ENCODE measurements at regions not wholly inside any gene's neighbourhood (a gene's known extent, or its start where the extent isn't known, plus 50 kb on each side); places are given as distances from the start of the nearest gene placed in this dataset.
A peak's percentile ranks its signal among the peaks of the same experiment; 100 is the strongest.

GRCh38 chr4:100754751-100755150 lies 236.9 kb upstream of the EMCN start:
- H3K27me3 ChIP-seq (ENCODE audit: control insufficient read depth in 5 of 5, insufficient read depth in 4 of 5, low read length in 5 of 5): no peaks in the 10 kb centered on the region
- H3K4me3 ChIP-seq (ENCODE audit: low read depth in 1 of 5, low read length in 5 of 5): no peak overlapping the region
- H3K36me3 ChIP-seq (ENCODE audit: control insufficient read depth in 5 of 5, insufficient read depth in 5 of 5, low read length in 5 of 5): no peaks in the 10 kb centered on the region
- H3K9me3 ChIP-seq (ENCODE audit: control insufficient read depth in 5 of 5, low read length in 5 of 5): peaks cover 3 to 18% (median 8%) of the 10 kb centered on the region in 5 donors
- no peak overlapping the region for H3K9ac ChIP-seq (ENCODE audit: low read length in 5 of 5)
- H3K27ac ChIP-seq (ENCODE audit: low read depth, low read length): no peak overlapping the region
- no peaks in the 10 kb centered on the region for H3K4me1 ChIP-seq (ENCODE audit: control insufficient read depth in 5 of 5, insufficient read depth in 5 of 5, low read length in 5 of 5)

- no peaks in the 10 kb centered on the region for H3K36me3 ChIP-seq (ENCODE audit: control insufficient read depth in 5 of 5, insufficient read depth in 5 of 5, low read length in 5 of 5)
Observed at GRCh38 chr4:100746141-100746739, 228.4 kb upstream of the EMCN start.

GRCh38 chr4:100742045-100742444 lies 224.2 kb upstream of the EMCN start:
- no peaks in the 10 kb centered on the region for H3K9me3 ChIP-seq (ENCODE audit: control insufficient read depth in 5 of 5, low read length in 5 of 5)
- H3K9ac ChIP-seq (ENCODE audit: low read length in 5 of 5): no peak overlapping the region
- no peaks in the 10 kb centered on the region for H3K27me3 ChIP-seq (ENCODE audit: control insufficient read depth in 5 of 5, insufficient read depth in 4 of 5, low read length in 5 of 5)
- no peak overlapping the region for H3K4me3 ChIP-seq (ENCODE audit: low read depth in 1 of 5, low read length in 5 of 5)
- H3K27ac ChIP-seq (ENCODE audit: low read depth, low read length): no peak overlapping the region
- H3K36me3 ChIP-seq (ENCODE audit: control insufficient read depth in 5 of 5, insufficient read depth in 5 of 5, low read length in 5 of 5): no peaks in the 10 kb centered on the region
- H3K4me1 ChIP-seq (ENCODE audit: control insufficient read depth in 5 of 5, insufficient read depth in 5 of 5, low read length in 5 of 5): peaks cover 0 to 6% (median 0%) of the 10 kb centered on the region in 5 donors

More at GRCh38 chr4:100746141-100746739, 228.4 kb upstream of the EMCN start:
- Histone ChIP-seq H3K27ac (ENCODE audit: low read depth, low read length) (no peak overlapping the region), H3K9ac (ENCODE audit: low read length in 5 of 5) (no peak overlapping the region), H3K4me3 (ENCODE audit: low read depth in 1 of 5, low read length in 5 of 5) (no peak overlapping the region), H3K9me3 (ENCODE audit: control insufficient read depth in 5 of 5, low read length in 5 of 5) (no peaks in the 10 kb centered on the region), H3K4me1 (ENCODE audit: control insufficient read depth in 5 of 5, insufficient read depth in 5 of 5, low read length in 5 of 5) (no peaks in the 10 kb centered on the region), H3K27me3 (ENCODE audit: control insufficient read depth in 5 of 5, insufficient read depth in 4 of 5, low read length in 5 of 5) (no peaks in the 10 kb centered on the region)

GRCh38 chr4:100739426-100739825 lies 221.6 kb upstream of the EMCN start:
- Histone ChIP-seq H3K27ac (ENCODE audit: low read depth, low read length) (no peak overlapping the region), H3K36me3 (ENCODE audit: control insufficient read depth in 5 of 5, insufficient read depth in 5 of 5, low read length in 5 of 5) (no peaks in the 10 kb centered on the region), H3K9ac (ENCODE audit: low read length in 5 of 5) (no peak overlapping the region), H3K4me1 (ENCODE audit: control insufficient read depth in 5 of 5, insufficient read depth in 5 of 5, low read length in 5 of 5) (peaks cover 0 to 17% (median 0%) of the 10 kb centered on the region in 5 donors), H3K4me3 (ENCODE audit: low read depth in 1 of 5, low read length in 5 of 5) (no peak overlapping the region), H3K27me3 (ENCODE audit: control insufficient read depth in 5 of 5, insufficient read depth in 4 of 5, low read length in 5 of 5) (no peaks in the 10 kb centered on the region), H3K9me3 (ENCODE audit: control insufficient read depth in 5 of 5, low read length in 5 of 5) (no peaks in the 10 kb centered on the region)

- Histone ChIP-seq H3K9me3 (ENCODE audit: control insufficient read depth in 5 of 5, low read length in 5 of 5) (no peaks in the 10 kb centered on the region), H3K27me3 (ENCODE audit: control insufficient read depth in 5 of 5, insufficient read depth in 4 of 5, low read length in 5 of 5) (no peaks in the 10 kb centered on the region), H3K4me3 (ENCODE audit: low read depth in 1 of 5, low read length in 5 of 5) (no peak overlapping the region), H3K36me3 (ENCODE audit: control insufficient read depth in 5 of 5, insufficient read depth in 5 of 5, low read length in 5 of 5) (no peaks in the 10 kb centered on the region), H3K27ac (ENCODE audit: low read depth, low read length) (no peak overlapping the region), H3K4me1 (ENCODE audit: control insufficient read depth in 5 of 5, insufficient read depth in 5 of 5, low read length in 5 of 5) (peaks cover 0 to 17% (median 0%) of the 10 kb centered on the region in 5 donors), H3K9ac (ENCODE audit: low read length in 5 of 5) (no peak overlapping the region)
Observed at GRCh38 chr4:100738196-100739165, 220.7 kb upstream of the EMCN start.

GRCh38 chr4:100736641-100737451 lies 219.0 kb upstream of the EMCN start:
- Histone ChIP-seq H3K4me1 (ENCODE audit: control insufficient read depth in 5 of 5, insufficient read depth in 5 of 5, low read length in 5 of 5) (peaks cover 0 to 17% (median 0%) of the 10 kb centered on the region in 5 donors), H3K9ac (ENCODE audit: low read length in 5 of 5) (no peak overlapping the region), H3K9me3 (ENCODE audit: control insufficient read depth in 5 of 5, low read length in 5 of 5) (peaks cover 0 to 2% (median 0%) of the 10 kb centered on the region in 5 donors), H3K27ac (ENCODE audit: low read depth, low read length) (peak overlapping the region; percentile 42), H3K27me3 (ENCODE audit: control insufficient read depth in 5 of 5, insufficient read depth in 4 of 5, low read length in 5 of 5) (no peaks in the 10 kb centered on the region), H3K4me3 (ENCODE audit: low read depth in 1 of 5, low read length in 5 of 5) (no peak overlapping the region), H3K36me3 (ENCODE audit: control insufficient read depth in 5 of 5, insufficient read depth in 5 of 5, low read length in 5 of 5) (no peaks in the 10 kb centered on the region)

GRCh38 chr4:100728861-100729260 lies 211.0 kb upstream of the EMCN start:
- H3K27ac ChIP-seq (ENCODE audit: low read depth, low read length): no peak overlapping the region
- no peak overlapping the region for H3K9ac ChIP-seq (ENCODE audit: low read length in 5 of 5)
- peaks cover 0 to 2% (median 0%) of the 10 kb centered on the region in 5 donors for H3K9me3 ChIP-seq (ENCODE audit: control insufficient read depth in 5 of 5, low read length in 5 of 5)
- no peaks in the 10 kb centered on the region for H3K27me3 ChIP-seq (ENCODE audit: control insufficient read depth in 5 of 5, insufficient read depth in 4 of 5, low read length in 5 of 5)
- no peak overlapping the region for H3K4me3 ChIP-seq (ENCODE audit: low read depth in 1 of 5, low read length in 5 of 5)
- no peaks in the 10 kb centered on the region for H3K4me1 ChIP-seq (ENCODE audit: control insufficient read depth in 5 of 5, insufficient read depth in 5 of 5, low read length in 5 of 5)
- no peaks in the 10 kb centered on the region for H3K36me3 ChIP-seq (ENCODE audit: control insufficient read depth in 5 of 5, insufficient read depth in 5 of 5, low read length in 5 of 5)

- no peak overlapping the region for H3K27ac ChIP-seq (ENCODE audit: low read depth, low read length)
- H3K9ac ChIP-seq (ENCODE audit: low read length in 5 of 5): no peak overlapping the region
- H3K36me3 ChIP-seq (ENCODE audit: control insufficient read depth in 5 of 5, insufficient read depth in 5 of 5, low read length in 5 of 5): no peaks in the 10 kb centered on the region
Observed at GRCh38 chr4:100722866-100723459, 205.1 kb upstream of the EMCN start.

GRCh38 chr4:100722133-100722532 lies 204.3 kb upstream of the EMCN start:
- Histone ChIP-seq H3K4me3 (ENCODE audit: low read depth in 1 of 5, low read length in 5 of 5) (no peak overlapping the region), H3K4me1 (ENCODE audit: control insufficient read depth in 5 of 5, insufficient read depth in 5 of 5, low read length in 5 of 5) (no peaks in the 10 kb centered on the region), H3K27ac (ENCODE audit: low read depth, low read length) (no peak overlapping the region), H3K27me3 (ENCODE audit: control insufficient read depth in 5 of 5, insufficient read depth in 4 of 5, low read length in 5 of 5) (no peaks in the 10 kb centered on the region), H3K9ac (ENCODE audit: low read length in 5 of 5) (no peak overlapping the region), H3K9me3 (ENCODE audit: control insufficient read depth in 5 of 5, low read length in 5 of 5) (no peaks in the 10 kb centered on the region), H3K36me3 (ENCODE audit: control insufficient read depth in 5 of 5, insufficient read depth in 5 of 5, low read length in 5 of 5) (no peaks in the 10 kb centered on the region)

More at GRCh38 chr4:100722866-100723459, 205.1 kb upstream of the EMCN start:
- H3K4me3 ChIP-seq (ENCODE audit: low read depth in 1 of 5, low read length in 5 of 5): no peak overlapping the region
- no peaks in the 10 kb centered on the region for H3K27me3 ChIP-seq (ENCODE audit: control insufficient read depth in 5 of 5, insufficient read depth in 4 of 5, low read length in 5 of 5)
- H3K4me1 ChIP-seq (ENCODE audit: control insufficient read depth in 5 of 5, insufficient read depth in 5 of 5, low read length in 5 of 5): no peaks in the 10 kb centered on the region
- no peaks in the 10 kb centered on the region for H3K9me3 ChIP-seq (ENCODE audit: control insufficient read depth in 5 of 5, low read length in 5 of 5)
